Motor neuron (in vitro differentiated cells): ENCODE measurements at regions not wholly inside any gene's neighbourhood (a gene's known extent, or its start where the extent isn't known, plus 50 kb on each side); places are given as distances from the start of the nearest gene placed in this dataset.

Source experiments
- ATAC-seq, 8 experiments: fragments of 200-7000 bp; cut with Tn5 transposase; replicated peaks in 6 of 8; 2 replicates each; pipeline ENCODE4 v1.8.0; 2021; ENCODE audit warnings: mild to moderate bottlenecking in 8 of 8, moderate library complexity in 8 of 8
- H3K27ac ChIP-seq, 2 donors: fragments of 250-450 bp; sonication (Bioruptor Pico); 2 replicates each; pipeline ENCODE4 v1.9.0; 2021; ENCODE audit warnings: antibody characterized with exemption in 2 of 2, mild to moderate bottlenecking in 2 of 2, moderate library complexity in 1 of 2
- H3K4me1 ChIP-seq, 2 donors: fragments of 250-450 bp; sonication (Bioruptor Pico); replicated peaks in 1 of 2; 2 replicates each; pipeline ENCODE4 v1.6.1; 2021; ENCODE audit warnings: antibody characterized with exemption in 2 of 2, mild to moderate bottlenecking in 2 of 2, moderate library complexity in 1 of 2
- H3K4me3 ChIP-seq, 5 donors: fragments of 250-450 bp; sonication (Bioruptor Pico); 2 replicates each; pipeline ENCODE4 v1.9.0; 2021; ENCODE audit warnings: antibody characterized with exemption in 5 of 5, mild to moderate bottlenecking in 5 of 5, moderate library complexity in 4 of 5
- WGBS, 10 experiments: fragments of 450-650 bp; shearing (Covaris generic); methylation state at CpG; one replicate each; pipeline ENCODE4 v1.0.0; 2022; 5-methylcytosine and 5-hydroxymethylcytosine counted together
- in situ Hi-C, 9 experiments: fragments of 400-800 bp; cut with MboI; loops; one replicate each; pipeline ENCODE4 v1.15.0; 2021; ENCODE audit warnings: low sequenced_read_pairs in 9 of 9, low pct_unique_long_range_greater_than_20kb in 2 of 9; ENCODE audit not compliant: unreplicated experiment in 9 of 9

GRCh38 chr18:23353459-23353858 lies 99.6 kb upstream of the RIOK3 start:
- Histone ChIP-seq H3K4me3 (no peak overlapping the region), H3K27ac (no peak overlapping the region), H3K4me1 (no peaks in the 10 kb centered on the region)
- in situ Hi-C loops, result no loop called here
- peak in 2 of 8 experiments; percentile 51 to 67 for ATAC-seq
- WGBS, 10 experiments, result 44 to 100% (median 67%) methylated on average over 1 to 3 of the region's 3 CpGs; no CpG with 5 or more reads in 3 of the 10 experiments

GRCh38 chr18:23354625-23355024 lies 98.5 kb upstream of the RIOK3 start:
- peak in 2 of 8 experiments; percentile 20 to 36 for ATAC-seq
- in situ Hi-C loops, result no loop called here
- H3K4me1 ChIP-seq, result no peaks in the 10 kb centered on the region
- H3K4me3 ChIP-seq, result no peak overlapping the region
- H3K27ac ChIP-seq, result no peak overlapping the region
- WGBS, 10 experiments, result 18 to 100% (median 60%) methylated on average over 1 to 2 of the region's 4 CpGs; no CpG with 5 or more reads in 3 of the 10 experiments

GRCh38 chr18:23355206-23355605 lies 97.9 kb upstream of the RIOK3 start:
- in situ Hi-C loops, result no loop called here
- 85 to 100% (median 94%) methylated on average over 2 to 6 of the region's 6 CpGs; no CpG with 5 or more reads in 3 of the 10 experiments for WGBS, 10 experiments
- H3K27ac ChIP-seq, result no peak overlapping the region
- no peak overlapping the region for H3K4me3 ChIP-seq
- no peaks in the 10 kb centered on the region for H3K4me1 ChIP-seq
- no peak for ATAC-seq

GRCh38 chr18:23356424-23356823 lies 96.7 kb upstream of the RIOK3 start:
- 67 to 100% (median 80%) methylated on average over 1 to 4 of the region's 4 CpGs; no CpG with 5 or more reads in 3 of the 10 experiments for WGBS, 10 experiments
- in situ Hi-C loops, result no loop called here
- no peak for ATAC-seq
- no peak overlapping the region for H3K4me3 ChIP-seq
- no peak overlapping the region for H3K27ac ChIP-seq
- H3K4me1 ChIP-seq, result no peaks in the 10 kb centered on the region

GRCh38 chr18:23356915-23357601 lies 96.0 kb upstream of the RIOK3 start:
- 0 to 100% (median 88%) methylated on average over 1 to 2 of the region's 2 CpGs; no CpG with 5 or more reads in 1 of the 10 experiments for WGBS, 10 experiments
- no peak for ATAC-seq
- in situ Hi-C loops, result no loop called here
- H3K4me3 ChIP-seq, result no peak overlapping the region
- H3K27ac ChIP-seq, result no peak overlapping the region
- H3K4me1 ChIP-seq, result no peaks in the 10 kb centered on the region

- H3K27ac ChIP-seq, result no peak overlapping the region
- H3K4me3 ChIP-seq, result no peak overlapping the region
- no peaks in the 10 kb centered on the region for H3K4me1 ChIP-seq
- in situ Hi-C loops, result no loop called here
- 49 to 100% (median 91%) methylated on average over 2 to 13 of the region's 13 CpGs; no CpG with 5 or more reads in 3 of the 10 experiments for WGBS, 10 experiments
- ATAC-seq, result no peak
These were observed 95.0 kb upstream of the RIOK3 start for GRCh38 chr18:23357996-23358594.

GRCh38 chr18:23359421-23359820 lies 93.7 kb upstream of the RIOK3 start:
- Histone ChIP-seq H3K4me1 (no peaks in the 10 kb centered on the region), H3K27ac (no peak overlapping the region), H3K4me3 (no peak overlapping the region)
- 50 to 98% (median 93%) methylated on average over 2 to 9 of the region's 9 CpGs; no CpG with 5 or more reads in 1 of the 10 experiments for WGBS, 10 experiments
- in situ Hi-C loops, result no loop called here
- no peak for ATAC-seq

GRCh38 chr18:23363865-23364570 lies 89.1 kb upstream of the RIOK3 start:
- no peak overlapping the region for H3K4me3 ChIP-seq
- peaks cover 0 to under 1% of the 10 kb centered on the region in 2 donors for H3K4me1 ChIP-seq
- in situ Hi-C loops, result no loop called here
- WGBS, 10 experiments, result 40 to 100% (median 89%) methylated on average over 1 to 6 of the region's 6 CpGs; no CpG with 5 or more reads in 2 of the 10 experiments
- ATAC-seq, result no peak
- H3K27ac ChIP-seq, result no peak overlapping the region

GRCh38 chr18:23365602-23366001 lies 87.5 kb upstream of the RIOK3 start:
- no peak overlapping the region for H3K4me3 ChIP-seq
- in situ Hi-C loops, result no loop called here
- WGBS, 10 experiments, result 25 to 100% (median 83%) methylated on average over 1 to 2 of the region's 2 CpGs; no CpG with 5 or more reads in 5 of the 10 experiments
- H3K4me1 ChIP-seq, result peaks cover 3 to 7% of the 10 kb centered on the region in 2 donors
- H3K27ac ChIP-seq, result no peak overlapping the region
- peak in 2 of 8 experiments; percentile 42 to 68 for ATAC-seq

- 16 to 100% (median 38%) methylated on average over 1 to 3 of the region's 3 CpGs; no CpG with 5 or more reads in 4 of the 10 experiments for WGBS, 10 experiments
- in situ Hi-C loops, result no loop called here
- peak in 3 of 8 experiments; percentile 25 to 39 (median 39) for ATAC-seq
These were observed 83.8 kb upstream of the RIOK3 start for GRCh38 chr18:23369266-23369665.

GRCh38 chr18:23373570-23373969 lies 79.5 kb upstream of the RIOK3 start:
- peaks cover 3 to 7% of the 10 kb centered on the region in 2 donors for H3K4me1 ChIP-seq
- no peak for ATAC-seq
- no peak overlapping the region for H3K4me3 ChIP-seq
- 71 to 100% (median 100%) methylated on average over 1 to 3 of the region's 3 CpGs; no CpG with 5 or more reads in 3 of the 10 experiments for WGBS, 10 experiments
- no peak overlapping the region for H3K27ac ChIP-seq
- in situ Hi-C loops, result loop anchor here in 1 of 9 experiments (10.0 kb wide), 1 partner anchor 239 kb away; the partner anchor contains the start of gene CABLES1

More at GRCh38 chr18:23369266-23369665, 83.8 kb upstream of the RIOK3 start:
- Histone ChIP-seq H3K27ac (no peak overlapping the region), H3K4me3 (no peak overlapping the region), H3K4me1 (peaks cover 3 to 7% of the 10 kb centered on the region in 2 donors)

- ATAC-seq, result peak in 4 of 8 experiments; percentile 25 to 82 (median 70)
- WGBS, 10 experiments, result 19 to 100% (median 78%) methylated on average over 1 to 3 of the region's 3 CpGs
- H3K27ac ChIP-seq, result no peak overlapping the region
- H3K4me1 ChIP-seq, result no peaks in the 10 kb centered on the region
- in situ Hi-C loops, result loop anchor here in 3 of 9 experiments (10.0 to 25.0 kb wide), 3 partner anchors 240 to 340 kb away; partner anchors contain the start of gene CABLES1 (in 3 of the 3)
- no peak overlapping the region for H3K4me3 ChIP-seq
These were observed 75.3 kb upstream of the RIOK3 start for GRCh38 chr18:23377669-23378301.
